ENCODE measurements at regions not wholly inside any gene's neighbourhood (a gene's known extent, or its start where the extent isn't known, plus 50 kb on each side); places are given as distances from the start of the nearest gene placed in this dataset.

- TF ChIP-seq CTCF (IDR thresholded peaks at IDR 0.05; ENCODE audit: insufficient read depth, low read depth, low read length, missing control alignments): no peak
- no peak overlapping the region for H3K4me3 ChIP-seq (ENCODE audit: low read length)
- no peak for DNase-seq (ENCODE audit: low read depth)
Measured at GRCh38 chr5:73284985-73285384, 112.0 kb downstream of the TMEM174 start.

- no peak for DNase-seq (ENCODE audit: low read depth)
- H3K4me3 ChIP-seq (ENCODE audit: low read length): no peak overlapping the region
- TF ChIP-seq CTCF (IDR thresholded peaks at IDR 0.05; ENCODE audit: insufficient read depth, low read depth, low read length, missing control alignments): no peak
Measured at GRCh38 chr5:73284220-73284795, 111.3 kb downstream of the TMEM174 start.

GRCh38 chr5:73282923-73283322 is 109.9 kb downstream of the TMEM174 start:
- H3K4me3 ChIP-seq (ENCODE audit: low read length): no peak overlapping the region
- TF ChIP-seq CTCF (IDR thresholded peaks at IDR 0.05; ENCODE audit: insufficient read depth, low read depth, low read length, missing control alignments): no peak
- DNase-seq (ENCODE audit: low read depth): no peak

GRCh38 chr5:73282383-73282782 is 109.4 kb downstream of the TMEM174 start:
- no peak for TF ChIP-seq CTCF (IDR thresholded peaks at IDR 0.05; ENCODE audit: insufficient read depth, low read depth, low read length, missing control alignments)
- H3K4me3 ChIP-seq (ENCODE audit: low read length): no peak overlapping the region
- DNase-seq (ENCODE audit: low read depth): no peak

GRCh38 chr5:73280821-73281746 is 108.1 kb downstream of the TMEM174 start:
- TF ChIP-seq CTCF (IDR thresholded peaks at IDR 0.05; ENCODE audit: insufficient read depth, low read depth, low read length, missing control alignments): no peak
- peak; percentile 92 for DNase-seq (ENCODE audit: low read depth)

GRCh38 chr5:73280386-73280785 is 107.4 kb downstream of the TMEM174 start:
- TF ChIP-seq CTCF (IDR thresholded peaks at IDR 0.05; ENCODE audit: insufficient read depth, low read depth, low read length, missing control alignments): no peak
- no peak overlapping the region for H3K4me3 ChIP-seq (ENCODE audit: low read length)
- DNase-seq (ENCODE audit: low read depth): peak; percentile 41

More at GRCh38 chr5:73280821-73281746, 108.1 kb downstream of the TMEM174 start:
- no peak overlapping the region for H3K4me3 ChIP-seq (ENCODE audit: low read length)
